ENCODE measurements at regions not wholly inside any gene's neighbourhood (a gene's known extent, or its start where the extent isn't known, plus 50 kb on each side); places are given as distances from the start of the nearest gene placed in this dataset.
"Not testable (repeated sequence)": the region's sequence is repeated elsewhere in the genome, so short reads cannot be mapped to it uniquely, and the experiment has no call there.

DNA sequence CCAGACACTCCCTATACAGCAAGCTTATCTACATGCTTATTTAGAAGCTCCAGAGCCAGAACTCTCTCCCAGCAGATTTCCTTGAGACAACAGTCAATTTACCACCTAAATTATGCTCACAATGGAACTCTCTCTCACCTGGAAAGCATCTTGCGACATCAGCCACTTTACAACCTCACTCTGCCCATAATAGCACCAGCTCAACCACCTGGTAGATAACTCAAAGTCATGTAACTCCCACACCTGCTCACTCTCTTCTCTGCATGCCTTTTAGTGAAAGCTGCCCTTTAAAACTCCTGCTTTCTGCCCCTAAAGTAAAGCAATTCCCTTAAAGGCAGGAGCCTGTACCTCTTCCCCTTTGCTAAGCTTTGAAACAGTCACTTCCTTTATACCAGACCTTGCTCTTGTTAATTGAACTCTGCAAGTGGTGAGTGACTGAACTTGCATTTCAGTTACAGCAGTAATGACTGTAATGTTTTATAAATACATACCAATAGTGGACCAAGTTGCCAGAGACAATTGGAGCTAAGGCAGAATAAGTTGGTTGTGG is 658.8 kb downstream of the NAP1L3 start:
- not testable (repeated sequence) for TF ChIP-seq TEAD4 (IDR thresholded peaks at IDR 0.05); TAF1 (IDR thresholded peaks at IDR 0.05; ENCODE audit: low read depth); NFIC (IDR thresholded peaks at IDR 0.05); EP300 (IDR thresholded peaks at IDR 0.05; ENCODE audit: borderline replicate concordance)
- TF ChIP-seq, protein P1, sequence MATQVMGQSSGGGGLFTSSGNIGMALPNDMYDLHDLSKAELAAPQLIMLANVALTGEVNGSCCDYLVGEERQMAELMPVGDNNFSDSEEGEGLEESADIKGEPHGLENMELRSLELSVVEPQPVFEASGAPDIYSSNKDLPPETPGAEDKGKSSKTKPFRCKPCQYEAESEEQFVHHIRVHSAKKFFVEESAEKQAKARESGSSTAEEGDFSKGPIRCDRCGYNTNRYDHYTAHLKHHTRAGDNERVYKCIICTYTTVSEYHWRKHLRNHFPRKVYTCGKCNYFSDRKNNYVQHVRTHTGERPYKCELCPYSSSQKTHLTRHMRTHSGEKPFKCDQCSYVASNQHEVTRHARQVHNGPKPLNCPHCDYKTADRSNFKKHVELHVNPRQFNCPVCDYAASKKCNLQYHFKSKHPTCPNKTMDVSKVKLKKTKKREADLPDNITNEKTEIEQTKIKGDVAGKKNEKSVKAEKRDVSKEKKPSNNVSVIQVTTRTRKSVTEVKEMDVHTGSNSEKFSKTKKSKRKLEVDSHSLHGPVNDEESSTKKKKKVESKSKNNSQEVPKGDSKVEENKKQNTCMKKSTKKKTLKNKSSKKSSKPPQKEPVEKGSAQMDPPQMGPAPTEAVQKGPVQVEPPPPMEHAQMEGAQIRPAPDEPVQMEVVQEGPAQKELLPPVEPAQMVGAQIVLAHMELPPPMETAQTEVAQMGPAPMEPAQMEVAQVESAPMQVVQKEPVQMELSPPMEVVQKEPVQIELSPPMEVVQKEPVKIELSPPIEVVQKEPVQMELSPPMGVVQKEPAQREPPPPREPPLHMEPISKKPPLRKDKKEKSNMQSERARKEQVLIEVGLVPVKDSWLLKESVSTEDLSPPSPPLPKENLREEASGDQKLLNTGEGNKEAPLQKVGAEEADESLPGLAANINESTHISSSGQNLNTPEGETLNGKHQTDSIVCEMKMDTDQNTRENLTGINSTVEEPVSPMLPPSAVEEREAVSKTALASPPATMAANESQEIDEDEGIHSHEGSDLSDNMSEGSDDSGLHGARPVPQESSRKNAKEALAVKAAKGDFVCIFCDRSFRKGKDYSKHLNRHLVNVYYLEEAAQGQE (IDR thresholded peaks at IDR 0.05; ENCODE audit: low read depth), result not testable (repeated sequence)
